ENCODE measurements at regions not wholly inside any gene's neighbourhood (a gene's known extent, or its start where the extent isn't known, plus 50 kb on each side); places are given as distances from the start of the nearest gene placed in this dataset.

DNA sequence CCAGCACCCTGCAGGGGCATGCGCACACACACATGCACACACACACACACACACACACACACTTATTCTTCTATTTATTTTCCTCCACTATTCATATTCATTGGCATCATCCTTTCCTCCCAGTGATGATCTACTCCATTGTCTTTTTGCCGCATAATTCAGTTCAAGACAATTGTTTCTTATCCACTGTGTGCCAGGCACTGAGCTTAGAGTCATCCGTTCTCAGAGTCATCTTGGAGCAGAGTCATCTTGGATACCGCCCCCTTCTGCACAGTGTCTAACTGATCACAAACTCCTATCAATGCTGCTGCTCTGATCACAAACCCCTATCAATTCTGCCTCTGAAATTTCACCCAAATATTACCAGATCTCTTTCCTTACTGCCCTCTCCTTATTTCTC lies 102.8 kb upstream of the PROX1 start:
- H3K27me3 ChIP-seq (ENCODE audit: control insufficient read depth, insufficient read depth, low read length), result no peaks in the 10 kb centered on the region

DNA sequence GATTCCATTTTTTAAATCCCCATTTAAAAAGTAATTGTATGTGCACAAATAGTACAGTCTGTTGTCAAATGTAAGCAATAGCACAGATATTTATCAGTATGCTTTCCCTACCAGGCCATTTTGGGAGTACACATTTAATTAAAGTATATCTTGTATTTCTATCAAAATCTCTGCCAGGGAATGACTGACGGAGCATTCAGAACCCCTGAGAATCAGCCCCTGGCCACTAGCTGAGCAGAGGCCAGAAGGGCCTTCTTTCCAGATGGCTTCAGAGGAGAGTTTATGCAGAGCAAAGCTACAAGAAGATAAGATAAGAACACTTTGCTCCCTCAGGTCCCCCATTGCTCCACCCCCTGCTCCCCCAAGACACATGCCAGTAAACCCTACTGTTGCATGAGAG lies 99.9 kb upstream of the PROX1 start:
- DNase-seq, result no peak
- Histone ChIP-seq H3K27ac (ENCODE audit: low read depth in 2 of 2, low read length in 2 of 2) (no peak overlapping the region), H3K36me3 (ENCODE audit: control insufficient read depth in 2 of 3, insufficient read depth in 3 of 3, low read length in 3 of 3) (no peaks in the 10 kb centered on the region), H3K4me1 (ENCODE audit: control insufficient read depth in 2 of 3, insufficient read depth in 2 of 3, low read depth in 1 of 3, low read length in 3 of 3) (no peaks in the 10 kb centered on the region), H3K9me3 (ENCODE audit: control insufficient read depth in 2 of 3, insufficient read depth in 1 of 3, low read length in 3 of 3) (no peaks in the 10 kb centered on the region), H3K9ac (ENCODE audit: low read length in 3 of 3) (no peak overlapping the region), H3K27me3 (ENCODE audit: control insufficient read depth, insufficient read depth, low read length) (no peaks in the 10 kb centered on the region), H3K4me3 (ENCODE audit: low read length in 3 of 3) (no peak overlapping the region)
- intact Hi-C loops (cut with DNase I), result no loop called here
- FAIRE-seq, result no peak
- TF ChIP-seq, protein P1, sequence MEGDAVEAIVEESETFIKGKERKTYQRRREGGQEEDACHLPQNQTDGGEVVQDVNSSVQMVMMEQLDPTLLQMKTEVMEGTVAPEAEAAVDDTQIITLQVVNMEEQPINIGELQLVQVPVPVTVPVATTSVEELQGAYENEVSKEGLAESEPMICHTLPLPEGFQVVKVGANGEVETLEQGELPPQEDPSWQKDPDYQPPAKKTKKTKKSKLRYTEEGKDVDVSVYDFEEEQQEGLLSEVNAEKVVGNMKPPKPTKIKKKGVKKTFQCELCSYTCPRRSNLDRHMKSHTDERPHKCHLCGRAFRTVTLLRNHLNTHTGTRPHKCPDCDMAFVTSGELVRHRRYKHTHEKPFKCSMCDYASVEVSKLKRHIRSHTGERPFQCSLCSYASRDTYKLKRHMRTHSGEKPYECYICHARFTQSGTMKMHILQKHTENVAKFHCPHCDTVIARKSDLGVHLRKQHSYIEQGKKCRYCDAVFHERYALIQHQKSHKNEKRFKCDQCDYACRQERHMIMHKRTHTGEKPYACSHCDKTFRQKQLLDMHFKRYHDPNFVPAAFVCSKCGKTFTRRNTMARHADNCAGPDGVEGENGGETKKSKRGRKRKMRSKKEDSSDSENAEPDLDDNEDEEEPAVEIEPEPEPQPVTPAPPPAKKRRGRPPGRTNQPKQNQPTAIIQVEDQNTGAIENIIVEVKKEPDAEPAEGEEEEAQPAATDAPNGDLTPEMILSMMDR (IDR thresholded peaks at IDR 0.05; ENCODE audit: borderline replicate concordance, extremely low read depth, insufficient read depth), result no peak

More for the DNA sequence above, 102.8 kb upstream of the PROX1 start:
- Histone ChIP-seq H3K4me1 (ENCODE audit: control insufficient read depth in 2 of 3, insufficient read depth in 2 of 3, low read depth in 1 of 3, low read length in 3 of 3) (no peaks in the 10 kb centered on the region), H3K9ac (ENCODE audit: low read length in 3 of 3) (no peak overlapping the region), H3K27ac (ENCODE audit: low read depth in 2 of 2, low read length in 2 of 2) (no peak overlapping the region), H3K4me3 (ENCODE audit: low read length in 3 of 3) (no peak overlapping the region), H3K36me3 (ENCODE audit: control insufficient read depth in 2 of 3, insufficient read depth in 3 of 3, low read length in 3 of 3) (no peaks in the 10 kb centered on the region), H3K9me3 (ENCODE audit: control insufficient read depth in 2 of 3, insufficient read depth in 1 of 3, low read length in 3 of 3) (no peaks in the 10 kb centered on the region)
- DNase-seq, result no peak
- TF ChIP-seq, protein P1 (IDR thresholded peaks at IDR 0.05; ENCODE audit: borderline replicate concordance, extremely low read depth, insufficient read depth), result no peak
- intact Hi-C loops (cut with DNase I), result no loop called here
- no peak for FAIRE-seq

DNA sequence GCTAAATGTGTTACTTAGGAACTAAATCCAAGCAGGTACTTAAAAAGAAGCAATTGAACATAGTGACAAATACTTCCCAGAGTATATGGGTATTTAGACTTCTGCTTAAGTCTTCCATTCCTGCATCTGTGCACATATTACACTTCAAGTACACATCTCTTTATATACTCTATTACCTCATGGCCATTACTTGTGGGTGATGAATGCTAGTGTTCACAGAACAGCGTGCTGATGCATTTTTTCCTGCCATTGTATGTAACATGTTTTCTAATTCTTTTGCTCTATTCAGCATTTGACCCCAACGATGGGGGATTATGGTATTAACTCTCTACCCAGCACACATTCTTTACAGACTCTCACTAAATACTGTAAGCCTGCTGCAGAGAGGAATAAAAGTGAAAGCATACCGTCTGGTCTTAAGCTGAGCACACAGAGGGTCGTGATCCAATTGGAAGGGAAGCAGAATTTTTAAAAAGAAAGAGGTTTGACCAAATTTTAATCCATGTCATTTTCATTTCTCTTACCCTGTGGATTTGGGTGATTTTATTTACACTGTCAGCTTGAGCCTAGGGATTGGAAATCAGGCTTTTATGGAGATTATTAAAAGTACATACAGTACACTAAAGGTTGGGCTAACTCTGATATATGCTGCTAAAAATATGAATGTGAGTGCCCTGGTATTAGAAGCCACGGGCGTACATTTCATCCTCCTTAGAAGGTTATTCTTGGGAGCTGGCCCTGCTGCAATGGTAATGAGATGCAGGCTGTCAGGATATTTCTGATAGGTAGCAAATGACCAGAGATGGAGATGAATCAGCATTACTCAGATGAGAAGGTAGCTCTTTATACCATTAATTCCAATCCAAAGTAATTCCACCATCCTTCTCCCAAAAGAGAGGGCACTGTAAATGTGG lies 95.5 kb upstream of the PROX1 start:
- Histone ChIP-seq H3K4me1 (ENCODE audit: control insufficient read depth in 2 of 3, insufficient read depth in 2 of 3, low read depth in 1 of 3, low read length in 3 of 3) (no peaks in the 10 kb centered on the region), H3K9ac (ENCODE audit: low read length in 3 of 3) (no peak overlapping the region), H3K9me3 (ENCODE audit: control insufficient read depth in 2 of 3, insufficient read depth in 1 of 3, low read length in 3 of 3) (no peaks in the 10 kb centered on the region), H3K27ac (ENCODE audit: low read depth in 2 of 2, low read length in 2 of 2) (no peak overlapping the region), H3K4me3 (ENCODE audit: low read length in 3 of 3) (no peak overlapping the region), H3K27me3 (ENCODE audit: control insufficient read depth, insufficient read depth, low read length) (no peaks in the 10 kb centered on the region), H3K36me3 (ENCODE audit: control insufficient read depth in 2 of 3, insufficient read depth in 3 of 3, low read length in 3 of 3) (no peaks in the 10 kb centered on the region)
- DNase-seq (no peak), FAIRE-seq (no peak)
- intact Hi-C loops (cut with DNase I), result no loop called here
- TF ChIP-seq, protein P1 (IDR thresholded peaks at IDR 0.05; ENCODE audit: borderline replicate concordance, extremely low read depth, insufficient read depth), result no peak

Measured in kidney (tissue), 13 donors.